Peyer's patch (tissue), 4 donors: ENCODE measurements at regions not wholly inside any gene's neighbourhood (a gene's known extent, or its start where the extent isn't known, plus 50 kb on each side); places are given as distances from the start of the nearest gene placed in this dataset.

Experiments
- POLR2A ChIP-seq, 2 donors: fragments of 450-650 bp; IDR thresholded peaks; one replicate each; pipeline ENCODE4 v1.5.1; 2017; ENCODE audit warnings: antibody characterized with exemption in 2 of 2, mild to moderate bottlenecking in 2 of 2, moderate library complexity in 2 of 2
- TF ChIP-seq, protein P1 (sequence below), 6 experiments: fragments of 450-650 bp in 4 of 6; fragments of 200-600 bp in 2 of 6; sonication (generic) in 1 of 6; IDR thresholded peaks; one replicate each; pipeline ENCODE4 v1.5.1; 2017 to 2019; ENCODE audit warnings: antibody characterized with exemption in 6 of 6, mild to moderate bottlenecking in 3 of 6, moderate library complexity in 1 of 6

DNA sequence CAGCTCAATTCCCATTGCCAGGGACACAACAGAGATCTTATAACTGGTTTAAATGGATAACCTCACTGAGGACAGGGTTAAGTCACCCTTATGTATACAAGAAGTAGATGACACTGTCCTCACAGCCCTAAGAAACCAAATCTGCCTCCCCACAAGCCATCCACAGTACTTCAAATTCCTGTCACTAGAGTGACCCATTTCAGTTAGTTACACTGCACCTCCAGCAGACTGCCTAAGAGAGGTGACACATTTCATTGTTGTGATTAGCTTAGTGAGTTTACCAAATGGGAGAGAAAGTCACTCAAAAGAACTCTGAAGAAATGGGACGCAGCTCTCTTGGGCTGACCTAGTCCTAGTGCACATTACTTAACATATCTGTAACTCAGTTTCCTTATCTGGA, 53.6 kb upstream of the HTR1A start:
- TF ChIP-seq POLR2A (IDR thresholded peaks at IDR 0.05) = no peak
- TF ChIP-seq, protein P1, sequence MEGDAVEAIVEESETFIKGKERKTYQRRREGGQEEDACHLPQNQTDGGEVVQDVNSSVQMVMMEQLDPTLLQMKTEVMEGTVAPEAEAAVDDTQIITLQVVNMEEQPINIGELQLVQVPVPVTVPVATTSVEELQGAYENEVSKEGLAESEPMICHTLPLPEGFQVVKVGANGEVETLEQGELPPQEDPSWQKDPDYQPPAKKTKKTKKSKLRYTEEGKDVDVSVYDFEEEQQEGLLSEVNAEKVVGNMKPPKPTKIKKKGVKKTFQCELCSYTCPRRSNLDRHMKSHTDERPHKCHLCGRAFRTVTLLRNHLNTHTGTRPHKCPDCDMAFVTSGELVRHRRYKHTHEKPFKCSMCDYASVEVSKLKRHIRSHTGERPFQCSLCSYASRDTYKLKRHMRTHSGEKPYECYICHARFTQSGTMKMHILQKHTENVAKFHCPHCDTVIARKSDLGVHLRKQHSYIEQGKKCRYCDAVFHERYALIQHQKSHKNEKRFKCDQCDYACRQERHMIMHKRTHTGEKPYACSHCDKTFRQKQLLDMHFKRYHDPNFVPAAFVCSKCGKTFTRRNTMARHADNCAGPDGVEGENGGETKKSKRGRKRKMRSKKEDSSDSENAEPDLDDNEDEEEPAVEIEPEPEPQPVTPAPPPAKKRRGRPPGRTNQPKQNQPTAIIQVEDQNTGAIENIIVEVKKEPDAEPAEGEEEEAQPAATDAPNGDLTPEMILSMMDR (IDR thresholded peaks at IDR 0.05) = no peak
